Activated CD8-positive, alpha-beta memory T cell treated with anti-CD3 and anti-CD28 coated beads for 24 hours (primary cell): ENCODE measurements at regions not wholly inside any gene's neighbourhood (a gene's known extent, or its start where the extent isn't known, plus 50 kb on each side); places are given as distances from the start of the nearest gene placed in this dataset.
"Not testable (repeated sequence)": the region's sequence is repeated elsewhere in the genome, so short reads cannot be mapped to it uniquely, and the experiment has no call there.

Source experiments
- DNase-seq: peaks from one replicate; pipeline ENCODE4 v3.0.0-alpha.2; 2020

DNA sequence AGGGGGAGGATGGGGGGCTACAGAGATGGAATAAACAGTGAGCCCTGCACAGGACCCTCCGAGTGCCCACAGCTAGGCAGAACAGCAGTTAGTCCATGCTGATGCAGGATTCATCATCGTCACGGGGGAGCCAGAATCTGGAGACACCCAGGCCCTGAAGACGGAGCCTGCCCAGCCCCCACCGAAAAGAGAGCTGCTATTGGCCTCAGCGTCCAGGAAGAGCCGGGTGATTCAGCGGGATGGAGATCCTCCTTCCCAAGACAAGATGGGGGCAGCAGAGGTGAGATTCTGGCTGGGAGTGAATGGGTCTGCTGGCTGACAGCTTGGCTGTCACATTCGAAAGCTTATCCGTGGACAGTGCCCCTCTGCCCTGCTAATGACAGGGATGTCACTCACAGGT lies 133.6 kb upstream of the CRHR1 start:
- DNase-seq = no peak

GRCh38 chr17:45651145-45651709 lies 132.9 kb upstream of the CRHR1 start:
- DNase-seq = no peak

- DNase-seq = no peak
Measured at GRCh38 chr17:45653616-45654015, 130.5 kb upstream of the CRHR1 start.

- DNase-seq = no peak
Measured at GRCh38 chr17:45656527-45657181, 127.5 kb upstream of the CRHR1 start.

GRCh38 chr17:45660474-45660873 lies 123.6 kb upstream of the CRHR1 start:
- no peak for DNase-seq

DNA sequence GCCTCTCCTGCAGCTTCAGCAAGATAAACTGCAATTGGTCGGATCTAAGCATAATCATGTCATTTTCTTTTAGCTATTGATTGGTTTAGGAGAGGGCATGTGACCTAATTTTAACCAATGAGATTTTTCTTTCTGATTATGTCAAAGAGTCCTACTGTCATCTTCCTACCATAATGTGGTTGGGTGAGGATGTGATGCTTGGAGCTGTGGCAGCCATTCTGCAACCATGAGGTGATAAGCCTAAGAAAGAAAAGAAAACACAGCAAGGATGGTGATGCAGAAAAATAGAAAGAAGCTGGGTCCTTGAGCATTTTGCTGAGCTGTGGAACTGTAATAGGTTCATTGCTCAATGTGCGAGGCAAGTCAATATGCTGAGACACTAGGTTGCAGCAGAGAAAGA lies 121.7 kb upstream of the CRHR1 start:
- no peak for DNase-seq

DNA sequence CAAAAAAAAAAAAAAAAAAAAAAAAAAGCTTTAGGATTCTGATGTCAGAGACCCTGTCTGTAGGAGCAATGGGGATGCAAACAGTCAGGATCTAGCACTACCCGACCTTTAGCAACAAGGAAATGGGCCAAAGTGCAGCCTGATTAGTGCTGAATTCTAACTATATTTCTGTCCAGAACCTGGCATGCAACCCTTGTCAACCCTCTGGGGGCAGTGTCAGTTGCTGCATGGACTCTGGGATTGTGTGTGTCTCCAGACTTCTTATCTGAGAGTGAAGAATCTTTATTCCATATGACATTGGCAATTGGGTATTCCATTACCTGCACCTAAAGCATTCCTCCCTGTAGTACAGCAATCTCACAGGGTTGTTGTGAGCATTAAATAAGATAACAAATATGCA lies 120.3 kb upstream of the CRHR1 start:
- DNase-seq = no peak

DNA sequence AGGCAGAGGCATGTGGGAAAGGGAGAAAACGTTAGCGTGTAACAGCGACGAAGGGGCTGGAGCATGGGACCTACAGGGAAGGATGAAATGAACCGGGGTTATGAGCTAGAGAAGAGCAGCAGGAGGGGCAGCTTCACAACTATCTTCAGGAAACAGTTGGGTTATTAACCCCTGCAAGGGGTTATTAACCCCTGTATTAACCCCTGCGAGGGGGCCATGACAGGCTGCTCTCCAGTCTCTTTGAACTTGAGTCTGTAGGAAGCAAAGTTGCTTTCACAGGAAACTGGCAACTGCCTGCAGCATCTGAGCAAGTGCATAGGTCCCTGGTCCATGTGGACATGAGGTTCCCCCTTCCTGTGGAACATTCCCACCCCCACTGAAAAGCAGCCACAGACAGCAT lies 119.2 kb upstream of the CRHR1 start:
- no peak for DNase-seq

GRCh38 chr17:45666046-45666600 lies 118.0 kb upstream of the CRHR1 start:
- DNase-seq = no peak

DNA sequence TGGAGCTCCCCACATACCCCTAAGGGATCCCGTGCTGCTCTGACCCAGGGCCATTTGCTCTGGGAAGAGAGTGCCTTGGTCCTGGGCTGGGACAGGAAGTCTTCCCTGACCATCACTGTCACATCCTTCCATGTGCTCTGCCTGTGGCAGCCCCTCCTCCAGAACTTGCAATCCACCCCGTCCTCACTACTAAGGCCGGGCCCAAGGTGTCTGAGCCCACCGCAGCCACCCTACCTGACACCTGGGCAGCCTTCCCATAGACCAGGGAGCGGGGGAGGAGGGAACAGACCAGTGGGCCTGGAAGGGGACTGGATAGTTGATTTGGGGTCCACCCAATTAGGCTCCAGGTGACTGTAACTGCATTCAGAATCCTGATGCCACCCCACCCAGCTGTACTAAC lies 117.5 kb upstream of the CRHR1 start:
- DNase-seq = no peak

- DNase-seq = no peak
Measured at GRCh38 chr17:45667591-45668171, 116.4 kb upstream of the CRHR1 start.

DNA sequence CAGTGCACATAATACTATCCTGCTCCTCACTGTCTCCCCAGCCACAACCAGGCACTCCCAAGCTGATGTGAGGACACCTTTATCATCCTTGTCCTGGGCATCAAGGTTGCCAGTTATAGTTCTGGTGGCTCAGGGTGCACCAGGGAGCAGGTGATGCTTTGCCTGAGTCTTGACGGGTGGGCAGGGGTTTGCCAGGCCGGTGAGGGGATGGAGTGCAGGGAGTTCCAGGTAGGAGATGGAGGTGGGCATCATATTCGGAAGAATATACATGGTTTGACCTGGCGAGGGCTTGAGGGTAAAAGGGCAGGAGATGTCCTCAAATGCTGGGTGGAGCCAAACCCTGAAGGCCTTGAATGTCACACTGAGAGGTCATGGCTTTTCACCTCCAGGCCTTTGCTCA lies 115.8 kb upstream of the CRHR1 start:
- DNase-seq = no peak

GRCh38 chr17:45672301-45672700 lies 111.8 kb upstream of the CRHR1 start:
- DNase-seq = no peak

DNA sequence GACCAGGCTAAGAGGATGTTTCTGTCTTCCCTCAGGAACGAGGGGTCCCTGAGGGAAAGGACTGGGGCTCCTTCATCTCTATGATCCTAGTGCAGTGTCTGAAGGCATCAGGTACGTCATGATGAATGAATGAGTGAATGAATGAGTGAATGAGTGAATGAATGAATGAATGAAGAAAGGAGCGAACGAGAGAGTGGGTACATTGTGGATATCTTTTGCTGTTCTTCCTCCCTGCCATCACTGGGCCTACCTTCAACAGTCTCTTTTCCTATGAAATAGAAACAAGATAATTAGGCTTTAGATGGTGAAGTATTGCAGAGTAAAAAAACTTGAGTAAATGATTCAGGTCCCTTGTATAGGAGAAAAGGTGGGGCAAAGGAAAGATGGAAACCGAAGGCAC lies 111.3 kb upstream of the CRHR1 start:
- DNase-seq = no peak

- DNase-seq = not testable (repeated sequence)
Measured at GRCh38 chr17:45673759-45674158, 110.4 kb upstream of the CRHR1 start.

GRCh38 chr17:45675012-45675411 lies 109.1 kb upstream of the CRHR1 start:
- no peak for DNase-seq

DNA sequence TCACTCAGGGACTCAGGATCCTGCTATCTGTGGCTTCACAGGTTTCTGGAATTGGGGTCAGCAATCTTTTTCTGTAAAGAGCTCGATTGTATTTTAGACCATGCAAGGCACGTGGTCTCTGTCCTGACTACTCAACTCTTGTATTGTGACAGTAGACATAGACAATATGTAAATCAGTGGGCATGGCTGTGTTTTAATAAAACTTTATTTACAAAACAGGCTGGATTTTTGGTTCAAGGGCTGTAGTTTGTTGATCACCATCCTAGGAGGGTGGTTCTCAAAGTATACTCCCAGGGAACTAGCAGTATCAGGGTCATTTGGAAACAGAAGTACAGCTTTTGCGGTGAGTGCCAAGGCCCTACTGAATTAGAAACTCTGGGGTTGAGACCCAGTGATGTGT lies 108.2 kb upstream of the CRHR1 start:
- DNase-seq = no peak

GRCh38 chr17:45676695-45677094 lies 107.4 kb upstream of the CRHR1 start:
- no peak for DNase-seq

- no peak for DNase-seq
Measured at GRCh38 chr17:45677770-45678169, 106.3 kb upstream of the CRHR1 start.

DNA sequence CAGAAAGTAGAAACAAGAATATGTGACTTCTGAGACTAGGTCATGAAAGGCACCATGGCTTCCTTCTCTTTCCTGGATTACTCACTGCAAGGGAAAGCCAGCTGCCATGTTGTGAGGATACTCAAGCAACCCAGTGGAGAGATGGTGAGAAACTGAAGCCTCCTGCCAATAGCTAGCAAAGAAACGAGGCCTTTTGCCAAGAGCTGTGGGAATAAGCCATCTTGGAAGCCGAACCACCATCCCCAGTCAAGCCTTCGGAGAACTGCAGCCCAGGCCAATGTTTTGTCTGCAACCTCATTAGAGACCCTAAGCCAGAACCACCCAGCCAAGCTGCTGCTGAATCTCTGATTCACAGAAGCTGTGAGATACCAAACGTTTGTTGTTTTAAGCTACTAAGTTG lies 104.7 kb upstream of the CRHR1 start:
- no peak for DNase-seq

GRCh38 chr17:45680360-45680759 lies 103.8 kb upstream of the CRHR1 start:
- no peak for DNase-seq

- no peak for DNase-seq
Measured at GRCh38 chr17:45681706-45682105, 102.4 kb upstream of the CRHR1 start.

- no peak for DNase-seq
Measured at GRCh38 chr17:45686250-45686649, 97.9 kb upstream of the CRHR1 start.

DNA sequence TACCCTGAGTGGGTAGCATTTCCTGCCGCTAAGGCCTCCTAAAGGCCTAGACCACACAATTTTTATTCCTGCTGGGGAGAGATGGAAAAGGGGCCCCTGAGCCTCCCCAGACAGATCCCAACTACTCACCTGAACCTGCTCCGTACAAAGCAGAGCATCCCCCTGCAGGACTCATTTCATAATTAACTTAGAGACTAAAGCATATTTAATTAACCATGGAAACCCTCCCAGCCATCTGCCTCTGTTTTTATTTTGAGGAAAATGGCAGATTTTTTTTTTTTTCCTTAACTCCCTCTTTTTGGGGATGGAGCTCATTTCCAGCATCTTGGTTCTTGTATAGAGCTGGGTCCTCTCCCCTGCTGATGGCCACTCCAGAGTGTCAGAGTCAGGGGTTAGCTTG lies 96.5 kb upstream of the CRHR1 start:
- no peak for DNase-seq

GRCh38 chr17:45688353-45688752 lies 95.8 kb upstream of the CRHR1 start:
- DNase-seq = no peak
